Hepatocyte (in vitro differentiated cells): ENCODE measurements at regions not wholly inside any gene's neighbourhood (a gene's known extent, or its start where the extent isn't known, plus 50 kb on each side); places are given as distances from the start of the nearest gene placed in this dataset.

ENCODE experiments used
- DNase-seq: peaks from one replicate; pipeline ENCODE4 v3.0.0-alpha.2; 2016; ENCODE audit warnings: low spot score
- H2AFZ ChIP-seq: fragments of 200-600 bp; sonication (generic); 2 replicates; pipeline ENCODE4 v1.6.0; 2016; ENCODE audit warnings: antibody characterized with exemption, mild to moderate bottlenecking
- H3K27ac ChIP-seq: fragments of 200-600 bp; sonication (generic); 2 replicates; pipeline ENCODE4 v1.5.1; 2016; ENCODE audit warnings: mild to moderate bottlenecking
- H3K27me3 ChIP-seq: fragments of 200-600 bp; sonication (generic); 2 replicates; pipeline ENCODE4 v1.6.1; 2016
- H3K36me3 ChIP-seq: fragments of 200-600 bp; sonication (generic); replicated peaks from 2 replicates; pipeline ENCODE4 v1.5.1; 2016; ENCODE audit warnings: low read depth; ENCODE audit not compliant: insufficient read depth
- H3K4me1 ChIP-seq: fragments of 200-600 bp; sonication (generic); 2 replicates; pipeline ENCODE4 v1.5.1; 2016; ENCODE audit warnings: mild to moderate bottlenecking, moderate library complexity; ENCODE audit not compliant: insufficient read depth
- H3K4me2 ChIP-seq: fragments of 200-600 bp; sonication (generic); 2 replicates; pipeline ENCODE4 v1.6.0; 2016
- H3K4me3 ChIP-seq: fragments of 200-600 bp; sonication (generic); 2 replicates; pipeline ENCODE4 v1.5.1; 2016; ENCODE audit warnings: mild to moderate bottlenecking
- H3K79me2 ChIP-seq: fragments of 200-600 bp; sonication (generic); 2 replicates; pipeline ENCODE4 v1.6.0; 2017; ENCODE audit warnings: mild to moderate bottlenecking
- H3K9me2 ChIP-seq: fragments of 200-600 bp; sonication (generic); replicated peaks from 2 replicates; pipeline ENCODE4 v1.6.0; 2017; ENCODE audit warnings: mild to moderate bottlenecking; ENCODE audit not compliant: insufficient read depth
- H3K9me3 ChIP-seq: fragments of 200-600 bp; sonication (generic); 2 replicates; pipeline ENCODE4 v1.5.1; 2016; ENCODE audit warnings: low read depth, mild to moderate bottlenecking
- H4K20me1 ChIP-seq: fragments of 200-600 bp; sonication (generic); 2 replicates; pipeline ENCODE4 v1.6.0; 2016; ENCODE audit warnings: mild to moderate bottlenecking; ENCODE audit not compliant: insufficient read depth, poor library complexity, severe bottlenecking
- EZH2 ChIP-seq: fragments of 200-600 bp; sonication (generic); IDR thresholded peaks from 2 replicates; pipeline ENCODE4 v1.6.1; 2016; ENCODE audit warnings: antibody characterized with exemption, mild to moderate bottlenecking, borderline replicate concordance
- EZH2phosphoT487 ChIP-seq: fragments of 200-600 bp; sonication (generic); IDR thresholded peaks from one replicate; pipeline ENCODE4 v1.6.1; 2018; ENCODE audit warnings: antibody characterized with exemption, mild to moderate bottlenecking, low read depth, moderate library complexity; ENCODE audit not compliant: unreplicated experiment, severe bottlenecking
- WGBS: methylation state at CpG from one replicate; pipeline ENCODE4 v1.1.6; 2016; ENCODE audit warnings: low lambda C conversion rate; ENCODE audit errors: missing lambda C conversion rate; 5-methylcytosine and 5-hydroxymethylcytosine counted together
- TF ChIP-seq, protein P1 (sequence below): fragments of 200-600 bp; sonication (generic); IDR thresholded peaks from 2 replicates; pipeline ENCODE4 v1.5.1; 2016; ENCODE audit warnings: antibody characterized with exemption, mild to moderate bottlenecking; ENCODE audit not compliant: poor library complexity

GRCh38 chr19:28164214-28164613, 1048.7 kb downstream of the UQCRFS1 start:
- 61% methylated on average over 3 of the region's 3 CpGs for WGBS
- Histone ChIP-seq H3K27me3 (no peaks in the 10 kb centered on the region), H3K4me3 (no peak overlapping the region), H3K79me2 (no peaks in the 10 kb centered on the region), H3K9me3 (no peaks in the 10 kb centered on the region), H3K9me2 (no peaks in the 10 kb centered on the region), H3K4me1 (no peaks in the 10 kb centered on the region), H4K20me1 (no peaks in the 10 kb centered on the region), H2AFZ (no peak overlapping the region), H3K4me2 (no peak overlapping the region), H3K36me3 (no peaks in the 10 kb centered on the region), H3K27ac (no peak overlapping the region)
- DNase-seq: no peak
- TF ChIP-seq, protein P1, sequence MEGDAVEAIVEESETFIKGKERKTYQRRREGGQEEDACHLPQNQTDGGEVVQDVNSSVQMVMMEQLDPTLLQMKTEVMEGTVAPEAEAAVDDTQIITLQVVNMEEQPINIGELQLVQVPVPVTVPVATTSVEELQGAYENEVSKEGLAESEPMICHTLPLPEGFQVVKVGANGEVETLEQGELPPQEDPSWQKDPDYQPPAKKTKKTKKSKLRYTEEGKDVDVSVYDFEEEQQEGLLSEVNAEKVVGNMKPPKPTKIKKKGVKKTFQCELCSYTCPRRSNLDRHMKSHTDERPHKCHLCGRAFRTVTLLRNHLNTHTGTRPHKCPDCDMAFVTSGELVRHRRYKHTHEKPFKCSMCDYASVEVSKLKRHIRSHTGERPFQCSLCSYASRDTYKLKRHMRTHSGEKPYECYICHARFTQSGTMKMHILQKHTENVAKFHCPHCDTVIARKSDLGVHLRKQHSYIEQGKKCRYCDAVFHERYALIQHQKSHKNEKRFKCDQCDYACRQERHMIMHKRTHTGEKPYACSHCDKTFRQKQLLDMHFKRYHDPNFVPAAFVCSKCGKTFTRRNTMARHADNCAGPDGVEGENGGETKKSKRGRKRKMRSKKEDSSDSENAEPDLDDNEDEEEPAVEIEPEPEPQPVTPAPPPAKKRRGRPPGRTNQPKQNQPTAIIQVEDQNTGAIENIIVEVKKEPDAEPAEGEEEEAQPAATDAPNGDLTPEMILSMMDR: no peak
- TF ChIP-seq EZH2phosphoT487 (no peak), EZH2 (no peak)

DNA sequence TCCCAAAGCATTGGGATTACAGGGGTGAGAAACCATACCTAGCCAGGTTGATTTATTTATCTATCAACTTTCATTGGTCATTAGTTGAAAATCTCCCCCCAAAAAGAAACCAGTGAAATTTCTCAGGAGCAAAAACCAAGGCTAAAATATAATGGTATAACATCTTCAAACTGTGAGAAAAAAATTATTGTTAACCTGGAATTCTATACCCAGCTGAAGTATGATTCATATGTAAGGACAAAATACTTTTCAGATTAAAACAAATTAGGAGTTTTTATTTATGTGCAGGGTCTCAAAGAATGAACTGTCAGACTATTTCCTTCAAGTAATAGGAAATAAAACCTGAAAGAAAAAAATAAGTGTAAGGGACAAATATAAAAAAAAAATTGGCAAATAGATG, 1053.9 kb downstream of the UQCRFS1 start:
- Histone ChIP-seq H3K4me2 (no peak overlapping the region), H3K9me2 (no peaks in the 10 kb centered on the region), H3K27ac (no peak overlapping the region), H3K79me2 (no peaks in the 10 kb centered on the region), H4K20me1 (no peaks in the 10 kb centered on the region), H3K9me3 (no peaks in the 10 kb centered on the region), H3K4me3 (no peak overlapping the region), H3K27me3 (no peaks in the 10 kb centered on the region), H2AFZ (no peak overlapping the region), H3K36me3 (no peaks in the 10 kb centered on the region), H3K4me1 (no peaks in the 10 kb centered on the region)
- DNase-seq: no peak
- no peak for TF ChIP-seq EZH2phosphoT487
- TF ChIP-seq EZH2: no peak
- TF ChIP-seq, protein P1: no peak

- Histone ChIP-seq H3K4me2 (no peak overlapping the region), H4K20me1 (no peaks in the 10 kb centered on the region), H3K27me3 (no peaks in the 10 kb centered on the region), H3K79me2 (no peaks in the 10 kb centered on the region), H3K4me1 (no peaks in the 10 kb centered on the region), H3K9me3 (no peaks in the 10 kb centered on the region), H2AFZ (no peak overlapping the region), H3K36me3 (no peaks in the 10 kb centered on the region), H3K4me3 (no peak overlapping the region), H3K27ac (no peak overlapping the region), H3K9me2 (no peaks in the 10 kb centered on the region)
- 84% methylated on average over 1 of the region's 1 CpG for WGBS
- DNase-seq: no peak
- TF ChIP-seq EZH2phosphoT487 (no peak), EZH2 (no peak)
- TF ChIP-seq, protein P1: no peak
Measured at GRCh38 chr19:28155265-28155664, 1057.7 kb downstream of the UQCRFS1 start.

DNA sequence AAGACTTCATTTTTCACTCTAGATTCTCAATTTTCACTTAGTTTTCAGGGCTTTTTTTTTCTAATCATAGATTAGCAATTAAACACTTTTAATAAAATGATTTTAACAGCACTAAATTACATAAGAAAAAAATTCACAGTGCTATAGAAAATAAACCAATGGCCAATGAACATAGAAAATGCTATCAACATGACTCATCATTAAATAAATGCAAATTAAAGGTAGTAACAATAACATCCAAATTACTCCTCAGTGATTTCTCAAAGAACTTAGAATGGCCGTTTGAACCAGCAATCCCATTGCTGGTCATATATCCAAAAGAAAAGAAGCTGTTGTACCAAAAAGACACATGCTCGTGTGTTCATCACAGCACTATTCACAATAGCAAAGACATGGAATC, 1058.9 kb downstream of the UQCRFS1 start:
- H3K27me3 ChIP-seq: no peaks in the 10 kb centered on the region
- H3K4me1 ChIP-seq: no peaks in the 10 kb centered on the region
- no peak overlapping the region for H3K27ac ChIP-seq
- DNase-seq: no peak
- no peak overlapping the region for H3K4me2 ChIP-seq
- no peaks in the 10 kb centered on the region for H3K36me3 ChIP-seq
- no peak overlapping the region for H2AFZ ChIP-seq
- H3K79me2 ChIP-seq: no peaks in the 10 kb centered on the region
- no peaks in the 10 kb centered on the region for H4K20me1 ChIP-seq
- no peak overlapping the region for H3K4me3 ChIP-seq
- WGBS: 91% methylated on average over 2 of the region's 2 CpGs
- H3K9me3 ChIP-seq: no peaks in the 10 kb centered on the region
- TF ChIP-seq, protein P1: no peak
- TF ChIP-seq EZH2phosphoT487 (no peak), EZH2 (no peak)
- no peaks in the 10 kb centered on the region for H3K9me2 ChIP-seq
